SK-N-SH treated with all-trans-retinoic acid at 6 μM for 48 hours (cell line): ENCODE measurements at regions not wholly inside any gene's neighbourhood (a gene's known extent, or its start where the extent isn't known, plus 50 kb on each side); places are given as distances from the start of the nearest gene placed in this dataset.

ENCODE experiments used
- ATAC-seq: fragments of 200-7000 bp; cut with Tn5 transposase; 3 replicates; pipeline ENCODE4 v1.9.1; 2020; ENCODE audit warnings: mild to moderate bottlenecking, moderate library complexity
- BACH2 ChIP-seq: fragments of 250-450 bp; sonication (Bioruptor Pico); IDR thresholded peaks from 2 replicates; pipeline ENCODE4 v1.9.0; 2021; ENCODE audit warnings: mild to moderate bottlenecking, borderline replicate concordance
- CSDC2 ChIP-seq: fragments of 250-450 bp; sonication (Bioruptor Pico); IDR thresholded peaks from 2 replicates; pipeline ENCODE4 v1.5.0; 2020; ENCODE audit warnings: mild to moderate bottlenecking, moderate library complexity
- ESRRG ChIP-seq: fragments of 250-450 bp; sonication (Bioruptor Pico); IDR thresholded peaks from 2 replicates; pipeline ENCODE4 v1.6.1; 2021; ENCODE audit warnings: mild to moderate bottlenecking
- GLIS3 ChIP-seq: fragments of 250-450 bp; sonication (Bioruptor Pico); IDR thresholded peaks from 2 replicates; pipeline ENCODE4 v1.5.0; 2020; ENCODE audit warnings: mild to moderate bottlenecking, moderate library complexity
- ISL1 ChIP-seq: fragments of 250-450 bp; sonication (Bioruptor Pico); IDR thresholded peaks from 2 replicates; pipeline ENCODE4 v2.1.2; 2022; ENCODE audit warnings: mild to moderate bottlenecking, moderate library complexity
- OSR1 ChIP-seq: fragments of 250-450 bp; sonication (Bioruptor Pico); IDR thresholded peaks from 2 replicates; pipeline ENCODE4 v1.8.0; 2022; ENCODE audit warnings: moderate library complexity, mild to moderate bottlenecking, inconsistent platforms
- PPARA ChIP-seq: fragments of 250-450 bp; sonication (Bioruptor Pico); IDR thresholded peaks from 2 replicates; pipeline ENCODE4 v1.5.0; 2020; ENCODE audit warnings: mild to moderate bottlenecking, borderline replicate concordance
- RARB ChIP-seq: fragments of 250-450 bp; sonication (Bioruptor Pico); IDR thresholded peaks from 2 replicates; pipeline ENCODE4 v1.8.0; 2021; ENCODE audit warnings: mild to moderate bottlenecking, moderate library complexity
- SNAI2 ChIP-seq: fragments of 250-450 bp; sonication (Bioruptor Pico); IDR thresholded peaks from 2 replicates; pipeline ENCODE4 v1.5.0; 2020; ENCODE audit warnings: mild to moderate bottlenecking, moderate library complexity
- TCF4 ChIP-seq: fragments of 250-450 bp; sonication (Bioruptor Pico); IDR thresholded peaks from 2 replicates; pipeline ENCODE4 v1.8.0; 2021; ENCODE audit warnings: mild to moderate bottlenecking, moderate library complexity, borderline replicate concordance
- TOX ChIP-seq: fragments of 250-450 bp; sonication (Bioruptor Pico); IDR thresholded peaks from 2 replicates; pipeline ENCODE4 v1.8.0; 2021; ENCODE audit warnings: mild to moderate bottlenecking, moderate library complexity, borderline replicate concordance
- ZC3H10 ChIP-seq: fragments of 250-450 bp; sonication (Bioruptor Pico); IDR thresholded peaks from 2 replicates; pipeline ENCODE4 v1.5.1; 2021; ENCODE audit warnings: mild to moderate bottlenecking, moderate library complexity
- ZNF565 ChIP-seq: fragments of 450-650 bp; formaldehyde crosslinking; conservative IDR thresholded peaks from 2 replicates; pipeline ENCODE4 v1.5.0; 2020; ENCODE audit warnings: low read depth, mild to moderate bottlenecking, moderate library complexity
- ZNF70 ChIP-seq: fragments of 450-650 bp; formaldehyde crosslinking; IDR thresholded peaks from 2 replicates; pipeline ENCODE4 v1.5.0; 2020; ENCODE audit warnings: mild to moderate bottlenecking, moderate library complexity
- ZNF8 ChIP-seq: fragments of 450-650 bp; formaldehyde crosslinking; IDR thresholded peaks from 2 replicates; pipeline ENCODE4 v1.5.0; 2020; ENCODE audit warnings: mild to moderate bottlenecking, moderate library complexity
- TF ChIP-seq, protein P1 (sequence below): fragments of 250-450 bp; sonication (Bioruptor Pico); IDR thresholded peaks from 2 replicates; pipeline ENCODE4 v1.5.1; 2020; ENCODE audit warnings: low read depth, mild to moderate bottlenecking, moderate library complexity
- TF ChIP-seq, protein P2 (sequence below): fragments of 250-450 bp; sonication (Bioruptor Pico); IDR thresholded peaks from 2 replicates; pipeline ENCODE4 v1.5.1; 2021; ENCODE audit warnings: mild to moderate bottlenecking, moderate library complexity
- TF ChIP-seq, protein P3 (sequence below): fragments of 250-450 bp; sonication (Bioruptor Pico); IDR thresholded peaks from 2 replicates; pipeline ENCODE4 v1.8.0; 2020; ENCODE audit warnings: mild to moderate bottlenecking, moderate library complexity, borderline replicate concordance
- TF ChIP-seq, protein P4 (sequence below): fragments of 250-450 bp; sonication (Bioruptor Pico); IDR thresholded peaks from 2 replicates; pipeline ENCODE4 v1.5.0; 2020; ENCODE audit warnings: mild to moderate bottlenecking, moderate library complexity
- TF ChIP-seq, protein P5 (sequence below): fragments of 250-450 bp; sonication (Bioruptor Pico); IDR thresholded peaks from 2 replicates; pipeline ENCODE4 v1.8.0; 2021; ENCODE audit warnings: low read depth, mild to moderate bottlenecking, moderate library complexity, borderline replicate concordance

DNA sequence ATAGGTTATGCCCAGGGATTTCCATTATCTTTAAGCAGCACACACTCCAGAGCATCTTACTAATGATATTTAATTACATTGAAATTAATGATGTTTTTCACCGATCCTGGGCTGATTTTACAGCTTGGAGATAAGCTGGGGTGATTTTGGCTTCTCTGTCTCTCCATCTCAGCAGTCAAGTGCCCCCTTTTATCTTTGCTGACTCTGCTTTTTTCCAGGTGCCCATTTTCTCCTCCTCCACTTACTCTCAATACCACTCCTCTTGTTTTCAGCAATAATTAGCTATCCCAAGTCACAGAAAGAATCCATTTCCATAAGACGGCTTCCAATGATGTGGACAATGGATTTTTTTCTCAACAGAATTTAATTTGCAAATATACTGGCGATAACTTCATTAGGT lies 266.7 kb downstream of the GBA3 start:
- ATAC-seq: no peak
- no peak for TF ChIP-seq ZC3H10
- no peak for TF ChIP-seq ESRRG (CRISPR knock-in tag)
- no peak for TF ChIP-seq ZNF565

DNA sequence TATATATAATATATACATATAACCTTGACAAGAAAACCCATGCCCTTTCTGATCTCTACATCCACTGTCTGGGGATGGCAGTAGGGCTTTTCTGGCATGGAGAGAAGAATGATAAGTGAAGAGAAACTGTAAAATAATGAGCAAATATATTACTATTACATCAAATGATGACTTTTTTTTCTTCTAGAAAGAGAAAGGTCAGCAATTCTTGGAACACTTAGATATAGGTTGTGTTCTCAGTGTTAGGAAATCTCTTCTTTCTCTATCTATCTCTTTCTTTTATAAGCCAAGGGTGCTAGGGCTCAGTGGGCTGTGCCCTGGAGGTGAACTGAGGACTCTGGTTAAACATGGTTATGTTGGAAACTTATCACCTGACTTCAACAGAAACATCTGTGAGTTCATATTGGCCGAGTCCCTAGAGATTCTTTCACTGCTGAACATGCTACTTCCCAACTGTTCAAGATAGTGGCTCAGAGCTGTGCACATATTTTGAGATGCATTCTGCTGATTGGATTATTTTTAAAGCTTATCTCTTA lies 265.1 kb downstream of the GBA3 start:
- no peak for TF ChIP-seq RARB (CRISPR knock-in tag)
- TF ChIP-seq OSR1 (CRISPR knock-in tag): no peak
- TF ChIP-seq, protein P1, sequence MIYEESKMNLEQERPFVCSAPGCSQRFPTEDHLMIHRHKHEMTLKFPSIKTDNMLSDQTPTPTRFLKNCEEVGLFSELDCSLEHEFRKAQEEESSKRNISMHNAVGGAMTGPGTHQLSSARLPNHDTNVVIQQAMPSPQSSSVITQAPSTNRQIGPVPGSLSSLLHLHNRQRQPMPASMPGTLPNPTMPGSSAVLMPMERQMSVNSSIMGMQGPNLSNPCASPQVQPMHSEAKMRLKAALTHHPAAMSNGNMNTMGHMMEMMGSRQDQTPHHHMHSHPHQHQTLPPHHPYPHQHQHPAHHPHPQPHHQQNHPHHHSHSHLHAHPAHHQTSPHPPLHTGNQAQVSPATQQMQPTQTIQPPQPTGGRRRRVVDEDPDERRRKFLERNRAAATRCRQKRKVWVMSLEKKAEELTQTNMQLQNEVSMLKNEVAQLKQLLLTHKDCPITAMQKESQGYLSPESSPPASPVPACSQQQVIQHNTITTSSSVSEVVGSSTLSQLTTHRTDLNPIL (CRISPR knock-in tag): no peak
- TF ChIP-seq, protein P2, sequence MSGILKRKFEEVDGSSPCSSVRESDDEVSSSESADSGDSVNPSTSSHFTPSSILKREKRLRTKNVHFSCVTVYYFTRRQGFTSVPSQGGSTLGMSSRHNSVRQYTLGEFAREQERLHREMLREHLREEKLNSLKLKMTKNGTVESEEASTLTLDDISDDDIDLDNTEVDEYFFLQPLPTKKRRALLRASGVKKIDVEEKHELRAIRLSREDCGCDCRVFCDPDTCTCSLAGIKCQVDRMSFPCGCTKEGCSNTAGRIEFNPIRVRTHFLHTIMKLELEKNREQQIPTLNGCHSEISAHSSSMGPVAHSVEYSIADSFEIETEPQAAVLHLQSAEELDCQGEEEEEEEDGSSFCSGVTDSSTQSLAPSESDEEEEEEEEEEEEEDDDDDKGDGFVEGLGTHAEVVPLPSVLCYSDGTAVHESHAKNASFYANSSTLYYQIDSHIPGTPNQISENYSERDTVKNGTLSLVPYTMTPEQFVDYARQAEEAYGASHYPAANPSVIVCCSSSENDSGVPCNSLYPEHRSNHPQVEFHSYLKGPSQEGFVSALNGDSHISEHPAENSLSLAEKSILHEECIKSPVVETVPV: no peak
- TF ChIP-seq ISL1 (CRISPR knock-in tag): no peak
- TF ChIP-seq ZNF8 (CRISPR knock-in tag): no peak
- no peak for TF ChIP-seq ZNF565
- no peak for TF ChIP-seq ZC3H10
- TF ChIP-seq PPARA (CRISPR knock-in tag): no peak
- no peak for TF ChIP-seq TCF4 (CRISPR knock-in tag)
- TF ChIP-seq, protein P3, sequence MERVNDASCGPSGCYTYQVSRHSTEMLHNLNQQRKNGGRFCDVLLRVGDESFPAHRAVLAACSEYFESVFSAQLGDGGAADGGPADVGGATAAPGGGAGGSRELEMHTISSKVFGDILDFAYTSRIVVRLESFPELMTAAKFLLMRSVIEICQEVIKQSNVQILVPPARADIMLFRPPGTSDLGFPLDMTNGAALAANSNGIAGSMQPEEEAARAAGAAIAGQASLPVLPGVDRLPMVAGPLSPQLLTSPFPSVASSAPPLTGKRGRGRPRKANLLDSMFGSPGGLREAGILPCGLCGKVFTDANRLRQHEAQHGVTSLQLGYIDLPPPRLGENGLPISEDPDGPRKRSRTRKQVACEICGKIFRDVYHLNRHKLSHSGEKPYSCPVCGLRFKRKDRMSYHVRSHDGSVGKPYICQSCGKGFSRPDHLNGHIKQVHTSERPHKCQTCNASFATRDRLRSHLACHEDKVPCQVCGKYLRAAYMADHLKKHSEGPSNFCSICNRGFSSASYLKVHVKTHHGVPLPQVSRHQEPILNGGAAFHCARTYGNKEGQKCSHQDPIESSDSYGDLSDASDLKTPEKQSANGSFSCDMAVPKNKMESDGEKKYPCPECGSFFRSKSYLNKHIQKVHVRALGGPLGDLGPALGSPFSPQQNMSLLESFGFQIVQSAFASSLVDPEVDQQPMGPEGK: no peak
- TF ChIP-seq, protein P4, sequence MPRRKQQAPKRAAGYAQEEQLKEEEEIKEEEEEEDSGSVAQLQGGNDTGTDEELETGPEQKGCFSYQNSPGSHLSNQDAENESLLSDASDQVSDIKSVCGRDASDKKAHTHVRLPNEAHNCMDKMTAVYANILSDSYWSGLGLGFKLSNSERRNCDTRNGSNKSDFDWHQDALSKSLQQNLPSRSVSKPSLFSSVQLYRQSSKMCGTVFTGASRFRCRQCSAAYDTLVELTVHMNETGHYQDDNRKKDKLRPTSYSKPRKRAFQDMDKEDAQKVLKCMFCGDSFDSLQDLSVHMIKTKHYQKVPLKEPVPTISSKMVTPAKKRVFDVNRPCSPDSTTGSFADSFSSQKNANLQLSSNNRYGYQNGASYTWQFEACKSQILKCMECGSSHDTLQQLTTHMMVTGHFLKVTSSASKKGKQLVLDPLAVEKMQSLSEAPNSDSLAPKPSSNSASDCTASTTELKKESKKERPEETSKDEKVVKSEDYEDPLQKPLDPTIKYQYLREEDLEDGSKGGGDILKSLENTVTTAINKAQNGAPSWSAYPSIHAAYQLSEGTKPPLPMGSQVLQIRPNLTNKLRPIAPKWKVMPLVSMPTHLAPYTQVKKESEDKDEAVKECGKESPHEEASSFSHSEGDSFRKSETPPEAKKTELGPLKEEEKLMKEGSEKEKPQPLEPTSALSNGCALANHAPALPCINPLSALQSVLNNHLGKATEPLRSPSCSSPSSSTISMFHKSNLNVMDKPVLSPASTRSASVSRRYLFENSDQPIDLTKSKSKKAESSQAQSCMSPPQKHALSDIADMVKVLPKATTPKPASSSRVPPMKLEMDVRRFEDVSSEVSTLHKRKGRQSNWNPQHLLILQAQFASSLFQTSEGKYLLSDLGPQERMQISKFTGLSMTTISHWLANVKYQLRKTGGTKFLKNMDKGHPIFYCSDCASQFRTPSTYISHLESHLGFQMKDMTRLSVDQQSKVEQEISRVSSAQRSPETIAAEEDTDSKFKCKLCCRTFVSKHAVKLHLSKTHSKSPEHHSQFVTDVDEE (CRISPR knock-in tag): no peak
- TF ChIP-seq GLIS3: no peak
- TF ChIP-seq, protein P5, sequence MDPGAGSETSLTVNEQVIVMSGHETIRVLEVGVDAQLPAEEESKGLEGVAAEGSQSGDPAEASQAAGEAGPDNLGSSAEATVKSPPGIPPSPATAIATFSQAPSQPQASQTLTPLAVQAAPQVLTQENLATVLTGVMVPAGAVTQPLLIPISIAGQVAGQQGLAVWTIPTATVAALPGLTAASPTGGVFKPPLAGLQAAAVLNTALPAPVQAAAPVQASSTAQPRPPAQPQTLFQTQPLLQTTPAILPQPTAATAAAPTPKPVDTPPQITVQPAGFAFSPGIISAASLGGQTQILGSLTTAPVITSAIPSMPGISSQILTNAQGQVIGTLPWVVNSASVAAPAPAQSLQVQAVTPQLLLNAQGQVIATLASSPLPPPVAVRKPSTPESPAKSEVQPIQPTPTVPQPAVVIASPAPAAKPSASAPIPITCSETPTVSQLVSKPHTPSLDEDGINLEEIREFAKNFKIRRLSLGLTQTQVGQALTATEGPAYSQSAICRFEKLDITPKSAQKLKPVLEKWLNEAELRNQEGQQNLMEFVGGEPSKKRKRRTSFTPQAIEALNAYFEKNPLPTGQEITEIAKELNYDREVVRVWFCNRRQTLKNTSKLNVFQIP: no peak
- no peak for TF ChIP-seq BACH2 (CRISPR knock-in tag)
- TF ChIP-seq, all 23 proteins: peak for 0
- ATAC-seq: no peak

DNA sequence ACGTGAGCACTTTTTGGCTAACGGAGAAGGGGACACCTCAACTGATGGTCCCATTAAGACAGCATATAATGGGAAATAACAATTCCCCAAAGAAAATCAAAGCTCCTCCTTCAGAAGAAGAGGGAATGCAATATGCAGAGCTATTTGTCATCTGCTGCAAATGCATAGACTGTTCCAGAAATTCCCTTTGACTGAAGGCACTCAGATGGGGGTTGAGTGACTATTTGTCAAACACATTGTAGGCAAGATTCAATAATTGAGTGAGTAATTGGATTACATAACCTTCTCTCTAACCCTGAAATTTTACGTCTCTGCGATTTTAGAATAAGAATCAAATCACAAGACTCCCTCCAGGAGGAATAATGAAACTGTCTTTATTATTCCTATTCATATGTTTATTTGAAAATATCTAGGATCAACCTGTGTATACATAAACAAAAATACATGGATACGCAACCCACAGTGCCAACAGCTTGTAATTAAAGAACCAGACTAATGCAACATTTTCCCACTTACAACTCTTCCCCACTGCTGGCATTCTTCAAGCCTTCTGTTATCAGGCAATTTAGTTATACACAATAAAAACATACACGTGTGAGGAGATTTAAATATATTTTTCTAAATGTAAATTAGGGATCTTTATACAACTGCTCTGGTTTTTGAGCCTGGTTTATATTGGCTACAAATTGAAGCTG lies 256.6 kb downstream of the GBA3 start:
- ATAC-seq: no peak
- no peak for TF ChIP-seq ZNF565
- TF ChIP-seq, protein P1 (CRISPR knock-in tag): no peak
- no peak for TF ChIP-seq TCF4 (CRISPR knock-in tag)
- no peak for TF ChIP-seq SNAI2
- TF ChIP-seq PPARA (CRISPR knock-in tag): no peak
- no peak for TF ChIP-seq ZNF70
- TF ChIP-seq OSR1 (CRISPR knock-in tag): no peak
- TF ChIP-seq, protein P5: no peak
- TF ChIP-seq, protein P3: no peak
- TF ChIP-seq BACH2 (CRISPR knock-in tag): no peak
- no peak for TF ChIP-seq ISL1 (CRISPR knock-in tag)
- TF ChIP-seq TOX (CRISPR knock-in tag): no peak
- no peak for TF ChIP-seq CSDC2
- no peak for TF ChIP-seq ESRRG (CRISPR knock-in tag)
- TF ChIP-seq RARB (CRISPR knock-in tag): no peak
- TF ChIP-seq, protein P2: no peak
